GM10266 (cell line): ENCODE measurements at regions not wholly inside any gene's neighbourhood (a gene's known extent, or its start where the extent isn't known, plus 50 kb on each side); places are given as distances from the start of the nearest gene placed in this dataset.

Experiments used
- DNase-seq: peaks from one replicate; pipeline ENCODE4 v3.0.0; 2012; ENCODE audit errors: extremely low spot score
- CTCF ChIP-seq: IDR thresholded peaks from 2 replicates; pipeline ENCODE4 v1.5.1; 2012; ENCODE audit warnings: mild to moderate bottlenecking, low read depth; ENCODE audit not compliant: control insufficient read depth, insufficient read depth; ENCODE audit errors: missing control alignments

DNA sequence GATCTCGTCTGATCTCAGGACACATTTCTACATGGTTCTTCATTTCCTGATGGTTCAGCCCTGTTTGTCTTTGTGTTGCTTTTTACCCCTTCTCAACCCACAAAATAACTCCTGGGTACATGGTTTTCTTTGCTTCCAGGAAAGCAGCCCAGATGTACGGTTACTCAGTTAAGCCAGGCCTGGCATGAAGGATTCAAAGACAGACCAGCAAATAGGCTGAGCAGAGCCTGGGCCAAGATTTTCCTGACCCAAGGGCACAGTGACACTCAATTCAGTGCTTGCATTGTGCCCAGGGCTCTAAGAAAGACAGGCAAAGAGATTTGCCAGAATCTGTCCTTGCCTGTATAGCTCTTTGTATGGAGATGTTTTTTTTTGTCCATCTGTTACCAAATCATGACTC is 340.8 kb upstream of the KIAA1217 start:
- DNase-seq = no peak
- no peak for TF ChIP-seq CTCF

GRCh38 chr10:23869548-23869947 is 339.4 kb upstream of the KIAA1217 start:
- TF ChIP-seq CTCF = no peak
- DNase-seq = no peak

GRCh38 chr10:23869996-23870395 is 338.9 kb upstream of the KIAA1217 start:
- no peak for DNase-seq
- no peak for TF ChIP-seq CTCF

- TF ChIP-seq CTCF = no peak
- DNase-seq = no peak
Measured at GRCh38 chr10:23870651-23871610, 338.0 kb upstream of the KIAA1217 start.

- no peak for DNase-seq
- TF ChIP-seq CTCF = no peak
Measured at GRCh38 chr10:23872290-23872689, 336.6 kb upstream of the KIAA1217 start.

DNA sequence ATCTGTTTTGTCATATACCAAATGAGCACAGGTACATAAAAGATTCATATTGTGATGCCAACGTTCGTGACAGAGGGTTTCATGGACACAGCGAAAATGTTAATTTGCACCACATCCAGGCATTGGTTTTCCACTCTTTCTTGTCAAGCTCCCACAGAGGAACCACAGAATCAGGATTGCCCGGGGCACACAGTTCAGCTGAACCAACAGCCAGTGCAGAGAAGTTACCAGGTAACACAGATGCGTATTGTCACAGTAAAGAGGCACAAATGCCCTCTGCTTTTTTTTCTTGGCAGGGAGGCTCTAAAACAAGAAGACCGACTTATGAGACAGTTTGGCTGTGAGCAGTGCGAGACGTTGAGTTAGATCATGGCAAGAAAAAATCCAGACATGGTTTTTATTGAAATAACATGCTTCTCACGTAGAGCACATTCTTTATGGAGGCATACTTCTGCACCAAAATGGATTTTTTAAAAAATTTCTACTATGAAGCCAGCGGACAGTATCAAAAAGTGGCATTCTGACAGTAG is 331.1 kb upstream of the KIAA1217 start:
- no peak for DNase-seq

More for the DNA sequence above, 331.1 kb upstream of the KIAA1217 start:
- TF ChIP-seq CTCF = no peak
